ENCODE measurements at regions not wholly inside any gene's neighbourhood (a gene's known extent, or its start where the extent isn't known, plus 50 kb on each side); places are given as distances from the start of the nearest gene placed in this dataset.

DNA sequence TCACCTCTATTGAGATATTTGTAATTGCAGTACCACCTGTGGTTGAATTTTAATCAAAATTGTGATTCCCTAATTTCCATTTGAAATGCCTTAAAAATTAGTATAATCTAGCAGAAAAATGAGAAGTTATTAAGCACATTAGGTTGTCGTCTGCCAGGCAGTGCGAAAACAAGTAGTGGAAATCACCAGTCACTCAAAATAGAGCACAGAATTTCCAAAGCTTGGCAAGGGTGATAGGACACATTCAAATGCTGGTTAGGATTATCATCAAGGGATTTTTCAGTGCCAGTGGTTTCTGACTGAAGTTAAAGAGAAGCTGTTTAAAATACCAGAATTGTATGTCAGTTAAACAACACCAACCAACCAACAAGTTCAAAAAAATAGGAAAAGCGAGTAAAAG lies 97.8 kb downstream of the PLK2 start:
- TF ChIP-seq, protein P1, sequence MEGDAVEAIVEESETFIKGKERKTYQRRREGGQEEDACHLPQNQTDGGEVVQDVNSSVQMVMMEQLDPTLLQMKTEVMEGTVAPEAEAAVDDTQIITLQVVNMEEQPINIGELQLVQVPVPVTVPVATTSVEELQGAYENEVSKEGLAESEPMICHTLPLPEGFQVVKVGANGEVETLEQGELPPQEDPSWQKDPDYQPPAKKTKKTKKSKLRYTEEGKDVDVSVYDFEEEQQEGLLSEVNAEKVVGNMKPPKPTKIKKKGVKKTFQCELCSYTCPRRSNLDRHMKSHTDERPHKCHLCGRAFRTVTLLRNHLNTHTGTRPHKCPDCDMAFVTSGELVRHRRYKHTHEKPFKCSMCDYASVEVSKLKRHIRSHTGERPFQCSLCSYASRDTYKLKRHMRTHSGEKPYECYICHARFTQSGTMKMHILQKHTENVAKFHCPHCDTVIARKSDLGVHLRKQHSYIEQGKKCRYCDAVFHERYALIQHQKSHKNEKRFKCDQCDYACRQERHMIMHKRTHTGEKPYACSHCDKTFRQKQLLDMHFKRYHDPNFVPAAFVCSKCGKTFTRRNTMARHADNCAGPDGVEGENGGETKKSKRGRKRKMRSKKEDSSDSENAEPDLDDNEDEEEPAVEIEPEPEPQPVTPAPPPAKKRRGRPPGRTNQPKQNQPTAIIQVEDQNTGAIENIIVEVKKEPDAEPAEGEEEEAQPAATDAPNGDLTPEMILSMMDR (IDR thresholded peaks at IDR 0.05; ENCODE audit: low read depth, low read length, missing input control), result no peak
- TF ChIP-seq SP1 (IDR thresholded peaks at IDR 0.05) (no peak), NR2F2 (IDR thresholded peaks at IDR 0.05) (no peak)
- TF ChIP-seq, protein P2, sequence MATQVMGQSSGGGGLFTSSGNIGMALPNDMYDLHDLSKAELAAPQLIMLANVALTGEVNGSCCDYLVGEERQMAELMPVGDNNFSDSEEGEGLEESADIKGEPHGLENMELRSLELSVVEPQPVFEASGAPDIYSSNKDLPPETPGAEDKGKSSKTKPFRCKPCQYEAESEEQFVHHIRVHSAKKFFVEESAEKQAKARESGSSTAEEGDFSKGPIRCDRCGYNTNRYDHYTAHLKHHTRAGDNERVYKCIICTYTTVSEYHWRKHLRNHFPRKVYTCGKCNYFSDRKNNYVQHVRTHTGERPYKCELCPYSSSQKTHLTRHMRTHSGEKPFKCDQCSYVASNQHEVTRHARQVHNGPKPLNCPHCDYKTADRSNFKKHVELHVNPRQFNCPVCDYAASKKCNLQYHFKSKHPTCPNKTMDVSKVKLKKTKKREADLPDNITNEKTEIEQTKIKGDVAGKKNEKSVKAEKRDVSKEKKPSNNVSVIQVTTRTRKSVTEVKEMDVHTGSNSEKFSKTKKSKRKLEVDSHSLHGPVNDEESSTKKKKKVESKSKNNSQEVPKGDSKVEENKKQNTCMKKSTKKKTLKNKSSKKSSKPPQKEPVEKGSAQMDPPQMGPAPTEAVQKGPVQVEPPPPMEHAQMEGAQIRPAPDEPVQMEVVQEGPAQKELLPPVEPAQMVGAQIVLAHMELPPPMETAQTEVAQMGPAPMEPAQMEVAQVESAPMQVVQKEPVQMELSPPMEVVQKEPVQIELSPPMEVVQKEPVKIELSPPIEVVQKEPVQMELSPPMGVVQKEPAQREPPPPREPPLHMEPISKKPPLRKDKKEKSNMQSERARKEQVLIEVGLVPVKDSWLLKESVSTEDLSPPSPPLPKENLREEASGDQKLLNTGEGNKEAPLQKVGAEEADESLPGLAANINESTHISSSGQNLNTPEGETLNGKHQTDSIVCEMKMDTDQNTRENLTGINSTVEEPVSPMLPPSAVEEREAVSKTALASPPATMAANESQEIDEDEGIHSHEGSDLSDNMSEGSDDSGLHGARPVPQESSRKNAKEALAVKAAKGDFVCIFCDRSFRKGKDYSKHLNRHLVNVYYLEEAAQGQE (IDR thresholded peaks at IDR 0.05), result no peak

Data from liver (tissue), 3 donors.